ENCODE measurements at regions not wholly inside any gene's neighbourhood (a gene's known extent, or its start where the extent isn't known, plus 50 kb on each side); places are given as distances from the start of the nearest gene placed in this dataset.
A peak's percentile ranks its signal among the peaks of the same experiment; 100 is the strongest.

GRCh38 chr5:173783371-173783770 lies 104.8 kb upstream of the CPEB4 start:
- Histone ChIP-seq H3K27me3 (ENCODE audit: insufficient read depth, low read depth, severe bottlenecking) (no peaks in the 10 kb centered on the region), H3K4me3 (ENCODE audit: low read depth, low read length) (no peak overlapping the region), H3K9me3 (ENCODE audit: severe bottlenecking) (no peaks in the 10 kb centered on the region), H3K36me3 (no peaks in the 10 kb centered on the region), H3K27ac (no peak overlapping the region)
- TF ChIP-seq CTCF (IDR thresholded peaks at IDR 0.05; ENCODE audit: low read depth, low read length): no peak
- DNase-seq: no peak

GRCh38 chr5:173785400-173785799 lies 102.7 kb upstream of the CPEB4 start:
- Histone ChIP-seq H3K27ac (no peak overlapping the region), H3K9me3 (ENCODE audit: severe bottlenecking) (no peaks in the 10 kb centered on the region), H3K4me3 (ENCODE audit: low read depth, low read length) (no peak overlapping the region), H3K36me3 (no peaks in the 10 kb centered on the region), H3K27me3 (ENCODE audit: insufficient read depth, low read depth, severe bottlenecking) (no peaks in the 10 kb centered on the region)
- TF ChIP-seq CTCF (IDR thresholded peaks at IDR 0.05; ENCODE audit: low read depth, low read length): no peak
- no peak for DNase-seq

- H3K9me3 ChIP-seq (ENCODE audit: severe bottlenecking): no peaks in the 10 kb centered on the region
- no peak overlapping the region for H3K27ac ChIP-seq
- H3K27me3 ChIP-seq (ENCODE audit: insufficient read depth, low read depth, severe bottlenecking): no peaks in the 10 kb centered on the region
- no peak for DNase-seq
- no peak for TF ChIP-seq CTCF (IDR thresholded peaks at IDR 0.05; ENCODE audit: low read depth, low read length)
- no peaks in the 10 kb centered on the region for H3K36me3 ChIP-seq
- no peak overlapping the region for H3K4me3 ChIP-seq (ENCODE audit: low read depth, low read length)
These were observed 102.3 kb upstream of the CPEB4 start for GRCh38 chr5:173785866-173786265.

- Histone ChIP-seq H3K27ac (no peak overlapping the region), H3K9me3 (ENCODE audit: severe bottlenecking) (no peaks in the 10 kb centered on the region), H3K27me3 (ENCODE audit: insufficient read depth, low read depth, severe bottlenecking) (no peaks in the 10 kb centered on the region), H3K4me3 (ENCODE audit: low read depth, low read length) (no peak overlapping the region), H3K36me3 (no peaks in the 10 kb centered on the region)
- 0 out of 2 replicates have a peak, but pooled peaks have one; percentile 4 for TF ChIP-seq CTCF (IDR thresholded peaks at IDR 0.05; ENCODE audit: low read depth, low read length)
- no peak for DNase-seq
These were observed 101.6 kb upstream of the CPEB4 start for GRCh38 chr5:173786286-173787187.

GRCh38 chr5:173789031-173789920 lies 98.9 kb upstream of the CPEB4 start:
- Histone ChIP-seq H3K9me3 (ENCODE audit: severe bottlenecking) (no peaks in the 10 kb centered on the region), H3K27me3 (ENCODE audit: insufficient read depth, low read depth, severe bottlenecking) (no peaks in the 10 kb centered on the region), H3K4me3 (ENCODE audit: low read depth, low read length) (no peak overlapping the region), H3K36me3 (no peaks in the 10 kb centered on the region), H3K27ac (no peak overlapping the region)
- no peak for DNase-seq
- no peak for TF ChIP-seq CTCF (IDR thresholded peaks at IDR 0.05; ENCODE audit: low read depth, low read length)

Measured in WERI-Rb-1 (cell line).